ENCODE measurements at regions not wholly inside any gene's neighbourhood (a gene's known extent, or its start where the extent isn't known, plus 50 kb on each side); places are given as distances from the start of the nearest gene placed in this dataset.

DNA sequence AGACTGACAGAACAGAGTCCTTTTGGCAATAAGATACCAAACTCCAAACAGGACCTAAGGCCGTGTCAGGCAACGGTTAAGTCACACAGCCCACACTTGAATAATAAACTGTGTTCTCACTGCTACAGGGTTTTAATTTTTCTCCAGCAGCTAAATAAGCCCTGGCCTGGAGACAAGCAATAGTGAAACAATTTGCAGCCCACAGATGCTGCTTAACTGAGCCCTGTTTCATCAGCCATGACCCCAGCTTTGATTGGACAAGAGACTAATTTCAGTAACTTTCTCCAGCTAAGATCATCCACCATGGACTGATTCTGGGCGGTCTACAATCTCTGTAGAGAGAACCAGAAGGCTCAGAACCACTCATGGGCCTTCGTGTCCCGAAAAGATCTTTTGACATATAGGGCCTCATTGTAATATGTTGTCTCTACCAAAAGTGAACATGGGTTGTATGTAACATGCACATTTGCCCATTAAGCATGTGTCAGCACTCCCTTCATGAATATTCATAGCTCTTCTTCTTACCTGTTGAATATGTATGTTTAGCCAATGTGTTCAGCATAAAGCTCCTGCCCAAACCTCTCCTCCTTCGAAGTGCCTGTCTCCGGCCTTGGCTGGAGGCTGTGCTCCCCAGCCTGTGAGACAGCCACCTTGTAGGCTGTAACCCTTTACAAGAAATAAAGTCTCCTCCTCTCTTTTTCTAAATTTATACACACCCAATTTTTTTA, 223.1 kb upstream of the AKR1E2 start:
- Histone ChIP-seq H3K9me1 (replicated peaks; ENCODE audit: control insufficient read depth, extremely low read depth, insufficient read depth, low read length) (no peaks in the 10 kb centered on the region), H3K27me3 (ENCODE audit: control insufficient read depth in 2 of 2, insufficient read depth in 2 of 2, low read length in 2 of 2) (no peaks in the 10 kb centered on the region), H3K9me3 (replicated peaks; ENCODE audit: control insufficient read depth, insufficient read depth, low read length) (no peaks in the 10 kb centered on the region), H3K9ac (replicated peaks; ENCODE audit: extremely low read depth, insufficient read depth, low read length) (no peak overlapping the region), H3K4me1 (ENCODE audit: control insufficient read depth, extremely low read depth, insufficient read depth, low read length) (no peaks in the 10 kb centered on the region), H3K36me3 (ENCODE audit: control insufficient read depth in 2 of 2, extremely low read depth in 1 of 2, insufficient read depth in 2 of 2, low read length in 2 of 2) (no peaks in the 10 kb centered on the region), H3K79me2 (ENCODE audit: control insufficient read depth, insufficient read depth, low read length) (no peaks in the 10 kb centered on the region), H3K4me3 (replicated peaks in 1 of 3; ENCODE audit: insufficient read depth in 1 of 3, low read depth in 1 of 3, low read length in 3 of 3) (no peak overlapping the region), H4K20me1 (replicated peaks; ENCODE audit: control insufficient read depth, extremely low read depth, insufficient read depth, low read length) (no peaks in the 10 kb centered on the region), H3K4me2 (ENCODE audit: insufficient read depth, low read length) (no peak overlapping the region), H3K27ac (ENCODE audit: insufficient read depth, low read depth, low read length) (no peak overlapping the region), H2AFZ (ENCODE audit: low read depth, low read length) (no peak overlapping the region)
- DNase-seq (ENCODE audit: low read depth, low spot score), result no peak
- intact Hi-C loops (cut with micrococcal nuclease) (no loop called here), dilution Hi-C loops (cut with MboI; ENCODE audit: extremely low pct_ligation_motif_present, low sequenced_read_pairs) (no loop called here)
- TF ChIP-seq, protein P1, sequence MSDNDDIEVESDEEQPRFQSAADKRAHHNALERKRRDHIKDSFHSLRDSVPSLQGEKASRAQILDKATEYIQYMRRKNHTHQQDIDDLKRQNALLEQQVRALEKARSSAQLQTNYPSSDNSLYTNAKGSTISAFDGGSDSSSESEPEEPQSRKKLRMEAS (IDR thresholded peaks at IDR 0.05; ENCODE audit: insufficient read depth, insufficient read length), result no peak
- TF ChIP-seq, protein P2, sequence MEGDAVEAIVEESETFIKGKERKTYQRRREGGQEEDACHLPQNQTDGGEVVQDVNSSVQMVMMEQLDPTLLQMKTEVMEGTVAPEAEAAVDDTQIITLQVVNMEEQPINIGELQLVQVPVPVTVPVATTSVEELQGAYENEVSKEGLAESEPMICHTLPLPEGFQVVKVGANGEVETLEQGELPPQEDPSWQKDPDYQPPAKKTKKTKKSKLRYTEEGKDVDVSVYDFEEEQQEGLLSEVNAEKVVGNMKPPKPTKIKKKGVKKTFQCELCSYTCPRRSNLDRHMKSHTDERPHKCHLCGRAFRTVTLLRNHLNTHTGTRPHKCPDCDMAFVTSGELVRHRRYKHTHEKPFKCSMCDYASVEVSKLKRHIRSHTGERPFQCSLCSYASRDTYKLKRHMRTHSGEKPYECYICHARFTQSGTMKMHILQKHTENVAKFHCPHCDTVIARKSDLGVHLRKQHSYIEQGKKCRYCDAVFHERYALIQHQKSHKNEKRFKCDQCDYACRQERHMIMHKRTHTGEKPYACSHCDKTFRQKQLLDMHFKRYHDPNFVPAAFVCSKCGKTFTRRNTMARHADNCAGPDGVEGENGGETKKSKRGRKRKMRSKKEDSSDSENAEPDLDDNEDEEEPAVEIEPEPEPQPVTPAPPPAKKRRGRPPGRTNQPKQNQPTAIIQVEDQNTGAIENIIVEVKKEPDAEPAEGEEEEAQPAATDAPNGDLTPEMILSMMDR (IDR thresholded peaks at IDR 0.05; ENCODE audit: extremely low read depth in 1 of 2, insufficient read depth in 1 of 2, low read depth in 1 of 2, low read length in 2 of 2), result no peak
- TF ChIP-seq GATA2 (IDR thresholded peaks at IDR 0.05; ENCODE audit: insufficient read depth, insufficient read length, low read depth, low read length) (no peak), POLR2AphosphoS5 (IDR thresholded peaks at IDR 0.05; ENCODE audit: insufficient read depth, low read depth, low read length) (no peak), POLR2A (IDR thresholded peaks at IDR 0.05; ENCODE audit: low read depth, low read length) (no peak), MYC (IDR thresholded peaks at IDR 0.05; ENCODE audit: low read depth, low read length) (no peak)
- no TSS peak for BruUV-seq (replicated peaks)
- FAIRE-seq, result no peak
- CTCF ChIA-PET, result no interaction called here
- POLR2A ChIA-PET, result no interaction called here
